ENCODE measurements at regions not wholly inside any gene's neighbourhood (a gene's known extent, or its start where the extent isn't known, plus 50 kb on each side); places are given as distances from the start of the nearest gene placed in this dataset.

- POLR2A ChIA-PET (ENCODE audit: unreplicated experiment): no interaction called here
- Histone ChIP-seq H2AK5ac (ENCODE audit: low read depth, low read length) (no peak overlapping the region), H3K4me1 (ENCODE audit: control insufficient read depth, insufficient read depth, low read length) (no peaks in the 10 kb centered on the region), H4K91ac (ENCODE audit: insufficient read depth, low read depth, low read length) (no peak overlapping the region), H3K56ac (ENCODE audit: extremely low read depth, insufficient read depth, low read length) (no peak overlapping the region), H3K27me3 (ENCODE audit: control insufficient read depth, insufficient read depth, low read length) (no peaks in the 10 kb centered on the region; the same call in 1 of the 2 replicates), H4K8ac (ENCODE audit: low read depth in 2 of 2, low read length in 2 of 2) (no peak overlapping the region), H3K36me3 (ENCODE audit: control insufficient read depth, insufficient read depth, low read length) (no peaks in the 10 kb centered on the region), H3K14ac (replicated peaks; ENCODE audit: low read depth, low read length) (no peak overlapping the region), H3K4me2 (ENCODE audit: low read depth, low read length) (no peak overlapping the region), H2BK120ac (ENCODE audit: low read depth, low read length) (no peak overlapping the region), H3K18ac (ENCODE audit: low read depth, low read length) (no peak overlapping the region), H3K27ac (ENCODE audit: insufficient read depth, low read length) (no peak overlapping the region), H3K9me1 (ENCODE audit: insufficient read depth, low read length) (no peaks in the 10 kb centered on the region), H2BK20ac (ENCODE audit: low read depth, low read length) (no peak overlapping the region), H3K23ac (ENCODE audit: low read depth, low read length) (no peak overlapping the region), H2AK9ac (replicated peaks; ENCODE audit: low read depth, low read length, poor library complexity) (no peak overlapping the region), H2BK15ac (ENCODE audit: low read depth, low read length) (no peak overlapping the region), H3K9me3 (ENCODE audit: control insufficient read depth, insufficient read depth, low read length) (no peaks in the 10 kb centered on the region), H3K4me3 (ENCODE audit: insufficient read depth, low read depth, low read length) (no peak overlapping the region), H2BK5ac (ENCODE audit: low read depth, low read length, poor library complexity, severe bottlenecking) (no peak overlapping the region), H4K20me1 (ENCODE audit: insufficient read depth, low read length) (no peaks in the 10 kb centered on the region), H4K5ac (ENCODE audit: low read depth, low read length) (no peak overlapping the region), H2AFZ (replicated peaks; ENCODE audit: low read length, poor library complexity) (no peak overlapping the region), H3K4ac (ENCODE audit: low read depth, low read length) (no peak overlapping the region), H3K9ac (ENCODE audit: low read depth, low read length) (no peak overlapping the region), H3K79me1 (ENCODE audit: low read depth in 1 of 2, low read length in 2 of 2) (no peaks in the 10 kb centered on the region)
- TF ChIP-seq SMC3 (IDR thresholded peaks at IDR 0.05; ENCODE audit: low read depth, low read length) (no peak), NFE2L2 (IDR thresholded peaks at IDR 0.05; ENCODE audit: low read depth, low read length) (no peak), BHLHE40 (IDR thresholded peaks at IDR 0.05; ENCODE audit: low read depth, low read length) (no peak), CEBPB (IDR thresholded peaks at IDR 0.05; ENCODE audit: low read depth, low read length) (no peak), CHD1 (IDR thresholded peaks at IDR 0.05; ENCODE audit: low read depth, low read length) (no peak), USF2 (IDR thresholded peaks at IDR 0.05; ENCODE audit: low read depth, low read length) (no peak), ELK1 (IDR thresholded peaks at IDR 0.05; ENCODE audit: borderline replicate concordance, low read depth, low read length) (no peak), RFX5 (IDR thresholded peaks at IDR 0.05; ENCODE audit: low read depth, low read length) (no peak)
- ATAC-seq (ENCODE audit: low read depth) (no peak), DNase-seq (no peak)
- CTCF ChIA-PET: no interaction called here
- in situ Hi-C loops (cut with MboI; ENCODE audit: low sequenced_read_pairs): loop anchor here (10.0 kb wide), 1 partner anchor 64 kb away; no protein-coding TSS in a partner anchor
- intact Hi-C loops (cut with micrococcal nuclease): no loop called here
- dilution Hi-C loops (cut with HindIII; ENCODE audit: low sequenced_read_pairs, unreplicated experiment): no loop called here
- BruUV-seq (replicated peaks): no TSS peak
Observed at GRCh38 chr1:148290881-148291280, 138.8 kb upstream of the NBPF11 start.

Measured in IMR-90 (cell line).